ENCODE measurements at regions not wholly inside any gene's neighbourhood (a gene's known extent, or its start where the extent isn't known, plus 50 kb on each side); places are given as distances from the start of the nearest gene placed in this dataset.

- DNase-seq, result no peak
Measured at GRCh38 chr20:22744341-22745193, 160.2 kb upstream of the FOXA2 start.

- no peak for DNase-seq
Measured at GRCh38 chr20:22745194-22745500, 160.8 kb upstream of the FOXA2 start.

- DNase-seq, result no peak
Measured at GRCh38 chr20:22746957-22747356, 162.6 kb upstream of the FOXA2 start.

- no peak for DNase-seq
Measured at GRCh38 chr20:22752324-22752723, 168.0 kb upstream of the FOXA2 start.

- DNase-seq, result no peak
Measured at GRCh38 chr20:22757424-22758183, 173.2 kb upstream of the FOXA2 start.

GRCh38 chr20:22758815-22759214 is 174.4 kb upstream of the FOXA2 start:
- DNase-seq, result no peak

GRCh38 chr20:22762576-22763256 is 178.3 kb upstream of the FOXA2 start:
- DNase-seq, result no peak

GRCh38 chr20:22763257-22763906 is 179.0 kb upstream of the FOXA2 start:
- DNase-seq, result no peak

- DNase-seq, result no peak
Measured at GRCh38 chr20:22768266-22769178, 184.2 kb upstream of the FOXA2 start.

GRCh38 chr20:22770241-22770800 is 185.9 kb upstream of the FOXA2 start:
- no peak for DNase-seq

GRCh38 chr20:22771706-22772105 is 187.3 kb upstream of the FOXA2 start:
- no peak for DNase-seq

- DNase-seq, result no peak
Measured at GRCh38 chr20:22773344-22773743, 189.0 kb upstream of the FOXA2 start.

- no peak for DNase-seq
Measured at GRCh38 chr20:22775256-22775655, 190.9 kb upstream of the FOXA2 start.

- no peak for DNase-seq
Measured at GRCh38 chr20:22775671-22776139, 191.3 kb upstream of the FOXA2 start.

GRCh38 chr20:22776369-22776768 is 192.0 kb upstream of the FOXA2 start:
- no peak for DNase-seq

- no peak for DNase-seq
Measured at GRCh38 chr20:22779878-22780277, 195.5 kb upstream of the FOXA2 start.

GRCh38 chr20:22781869-22782268 is 197.5 kb upstream of the FOXA2 start:
- DNase-seq, result no peak

GRCh38 chr20:22789676-22790075 is 205.3 kb upstream of the FOXA2 start:
- no peak for DNase-seq

GRCh38 chr20:22791396-22791795 is 207.0 kb upstream of the FOXA2 start:
- DNase-seq, result no peak

GRCh38 chr20:22791877-22792525 is 207.6 kb upstream of the FOXA2 start:
- no peak for DNase-seq

GRCh38 chr20:22794200-22794599 is 209.8 kb upstream of the FOXA2 start:
- DNase-seq, result no peak
